Esophagus squamous epithelium (tissue), 5 donors: ENCODE measurements at regions not wholly inside any gene's neighbourhood (a gene's known extent, or its start where the extent isn't known, plus 50 kb on each side); places are given as distances from the start of the nearest gene placed in this dataset.

ENCODE experiments used
- DNase-seq: peaks from one replicate; lab custom pipeline; 2025; lab: John Stamatoyannopoulos, UW
- H3K27ac ChIP-seq, 4 donors: fragments of 200-600 bp; sonication (generic); one replicate each; pipeline ENCODE4 v1.5.1; 2016 to 2019; ENCODE audit warnings: mild to moderate bottlenecking in 1 of 4
- H3K27me3 ChIP-seq, 4 donors: fragments of 200-600 bp; sonication (generic); 1 replicate in 3 of 4; 2 replicates in 1 of 4; pipeline versions ENCODE4 v1.5.1 to v1.6.0; 2017 to 2021; ENCODE audit warnings: antibody characterized with exemption in 1 of 4
- H3K36me3 ChIP-seq, 3 donors: fragments of 200-600 bp; sonication (generic); one replicate each; pipeline ENCODE4 v1.5.1; 2016 to 2019
- H3K4me1 ChIP-seq, 3 donors: fragments of 200-600 bp; sonication (generic); one replicate each; pipeline ENCODE4 v1.5.1; 2017 to 2019
- H3K4me3 ChIP-seq, 4 donors: fragments of 200-600 bp; sonication (generic); 1 replicate in 3 of 4; 2 replicates in 1 of 4; pipeline ENCODE4 v1.5.1; 2016 to 2019; ENCODE audit warnings: mild to moderate bottlenecking in 2 of 4, moderate library complexity in 1 of 4
- H3K9me3 ChIP-seq, 3 donors: fragments of 200-600 bp; sonication (generic); one replicate each; pipeline ENCODE4 v1.5.1; 2016 to 2019
- POLR2A ChIP-seq, 4 donors: fragments of 450-650 bp; IDR thresholded peaks; one replicate each; pipeline ENCODE4 v1.6.1; 2017; ENCODE audit warnings: antibody characterized with exemption in 4 of 4, mild to moderate bottlenecking in 4 of 4, moderate library complexity in 3 of 4
- WGBS, 2 donors: methylation state at CpG; one replicate each; pipeline ENCODE4 v1.1.5; 2018; 5-methylcytosine and 5-hydroxymethylcytosine counted together
- intact Hi-C: fragments of 100-400 bp; cut with DNase I; formaldehyde crosslinking; loops from one replicate; pipeline ENCODE4 v1.15.0; 2022
- TF ChIP-seq, protein P1 (sequence below), 6 experiments: fragments of 450-650 bp in 4 of 6; fragments of 200-600 bp in 2 of 6; sonication (generic) in 2 of 6; IDR thresholded peaks; one replicate each; pipeline ENCODE4 v1.5.1; 2016 to 2019; ENCODE audit warnings: antibody characterized with exemption in 6 of 6, mild to moderate bottlenecking in 4 of 6, moderate library complexity in 4 of 6
- donor health status: DM: yes; HTN: yes; CAD: no.

DNA sequence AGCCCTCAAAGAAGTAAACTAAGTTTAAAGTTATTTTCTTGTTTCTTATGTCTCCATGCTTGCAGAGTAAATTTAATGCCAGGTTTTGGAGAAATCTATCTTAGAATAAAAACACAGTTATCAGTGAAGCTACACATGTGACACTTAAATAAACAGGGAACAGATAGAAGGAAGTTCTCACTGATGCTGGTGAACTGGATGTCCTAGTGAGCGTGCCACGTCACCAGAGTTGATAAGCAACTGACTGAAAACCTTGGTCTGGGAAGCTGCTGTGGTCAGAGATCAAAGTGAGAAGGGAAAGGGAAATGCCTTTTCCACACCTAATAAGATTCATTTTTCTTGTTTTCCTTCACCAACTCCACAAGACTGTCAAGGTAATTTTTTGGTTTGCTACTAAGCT, 74.8 kb upstream of the PCED1B start:
- WGBS, 2 donors = 58 to 77% methylated on average over 2 of the region's 2 CpGs
- TF ChIP-seq POLR2A (IDR thresholded peaks at IDR 0.05) = no peak
- TF ChIP-seq, protein P1, sequence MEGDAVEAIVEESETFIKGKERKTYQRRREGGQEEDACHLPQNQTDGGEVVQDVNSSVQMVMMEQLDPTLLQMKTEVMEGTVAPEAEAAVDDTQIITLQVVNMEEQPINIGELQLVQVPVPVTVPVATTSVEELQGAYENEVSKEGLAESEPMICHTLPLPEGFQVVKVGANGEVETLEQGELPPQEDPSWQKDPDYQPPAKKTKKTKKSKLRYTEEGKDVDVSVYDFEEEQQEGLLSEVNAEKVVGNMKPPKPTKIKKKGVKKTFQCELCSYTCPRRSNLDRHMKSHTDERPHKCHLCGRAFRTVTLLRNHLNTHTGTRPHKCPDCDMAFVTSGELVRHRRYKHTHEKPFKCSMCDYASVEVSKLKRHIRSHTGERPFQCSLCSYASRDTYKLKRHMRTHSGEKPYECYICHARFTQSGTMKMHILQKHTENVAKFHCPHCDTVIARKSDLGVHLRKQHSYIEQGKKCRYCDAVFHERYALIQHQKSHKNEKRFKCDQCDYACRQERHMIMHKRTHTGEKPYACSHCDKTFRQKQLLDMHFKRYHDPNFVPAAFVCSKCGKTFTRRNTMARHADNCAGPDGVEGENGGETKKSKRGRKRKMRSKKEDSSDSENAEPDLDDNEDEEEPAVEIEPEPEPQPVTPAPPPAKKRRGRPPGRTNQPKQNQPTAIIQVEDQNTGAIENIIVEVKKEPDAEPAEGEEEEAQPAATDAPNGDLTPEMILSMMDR (IDR thresholded peaks at IDR 0.05) = no peak
- H3K4me1 ChIP-seq = no peaks in the 10 kb centered on the region
- H3K9me3 ChIP-seq = no peaks in the 10 kb centered on the region
- no peak overlapping the region for H3K27ac ChIP-seq
- no peak overlapping the region for H3K4me3 ChIP-seq
- DNase-seq = no peak
- no peaks in the 10 kb centered on the region for H3K36me3 ChIP-seq
- intact Hi-C loops = no loop called here
- H3K27me3 ChIP-seq = no peaks in the 10 kb centered on the region

DNA sequence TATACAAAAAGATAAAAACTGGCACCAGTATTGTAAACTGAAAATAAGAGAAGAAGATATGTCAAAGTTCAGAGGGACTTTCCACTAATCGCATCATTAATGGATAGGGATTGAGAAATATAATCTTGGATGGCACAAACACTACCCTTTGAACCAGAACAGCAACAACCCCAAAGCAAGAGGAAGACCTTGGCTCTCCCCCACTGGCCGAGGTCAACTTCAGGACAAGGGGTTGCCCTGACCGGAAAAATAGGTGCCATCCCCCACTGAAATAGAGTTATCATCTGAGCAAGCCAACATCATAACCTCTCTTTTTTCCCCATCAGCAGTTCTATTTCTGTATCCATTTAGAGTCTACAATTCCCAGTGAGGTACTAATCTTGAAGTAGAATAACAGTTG, 72.4 kb upstream of the PCED1B start:
- TF ChIP-seq, protein P1 (IDR thresholded peaks at IDR 0.05) = no peak
- TF ChIP-seq POLR2A (IDR thresholded peaks at IDR 0.05) = no peak
- H3K27me3 ChIP-seq = no peaks in the 10 kb centered on the region
- 75 to 86% methylated on average over 3 of the region's 3 CpGs for WGBS, 2 donors
- no peaks in the 10 kb centered on the region for H3K4me1 ChIP-seq
- no peaks in the 10 kb centered on the region for H3K36me3 ChIP-seq
- H3K9me3 ChIP-seq = no peaks in the 10 kb centered on the region
- intact Hi-C loops = no loop called here
- H3K27ac ChIP-seq = no peak overlapping the region
- H3K4me3 ChIP-seq = no peak overlapping the region
- no peak for DNase-seq

DNA sequence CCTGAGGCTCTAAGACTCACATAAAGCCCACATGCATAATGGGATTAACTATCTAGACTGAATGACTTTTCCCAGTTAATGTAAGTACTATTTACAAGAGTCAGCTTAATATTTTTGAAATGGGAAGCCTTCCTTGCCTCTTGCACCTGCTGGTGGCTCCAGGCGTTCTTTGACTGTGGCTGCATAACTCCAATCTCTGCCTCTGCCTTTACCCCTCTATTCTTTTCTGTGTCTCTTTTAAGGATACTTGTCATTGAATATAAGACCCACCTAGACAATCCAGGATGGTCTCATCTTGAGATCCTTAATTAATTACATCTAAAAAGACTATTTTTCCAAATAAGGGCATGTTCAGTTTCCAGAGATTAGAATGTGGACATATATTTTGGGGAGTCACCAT, 66.9 kb upstream of the PCED1B start:
- Histone ChIP-seq H3K27ac (no peak overlapping the region), H3K4me3 (no peak overlapping the region), H3K36me3 (no peaks in the 10 kb centered on the region), H3K27me3 (no peaks in the 10 kb centered on the region), H3K9me3 (no peaks in the 10 kb centered on the region), H3K4me1 (peaks cover 0 to 5% (median 0%) of the 10 kb centered on the region in 3 donors)
- DNase-seq = no peak
- intact Hi-C loops = no loop called here
- TF ChIP-seq POLR2A (IDR thresholded peaks at IDR 0.05) = no peak
- TF ChIP-seq, protein P1 (IDR thresholded peaks at IDR 0.05) = no peak
- 88 to 95% methylated on average over 1 of the region's 1 CpG for WGBS, 2 donors

DNA sequence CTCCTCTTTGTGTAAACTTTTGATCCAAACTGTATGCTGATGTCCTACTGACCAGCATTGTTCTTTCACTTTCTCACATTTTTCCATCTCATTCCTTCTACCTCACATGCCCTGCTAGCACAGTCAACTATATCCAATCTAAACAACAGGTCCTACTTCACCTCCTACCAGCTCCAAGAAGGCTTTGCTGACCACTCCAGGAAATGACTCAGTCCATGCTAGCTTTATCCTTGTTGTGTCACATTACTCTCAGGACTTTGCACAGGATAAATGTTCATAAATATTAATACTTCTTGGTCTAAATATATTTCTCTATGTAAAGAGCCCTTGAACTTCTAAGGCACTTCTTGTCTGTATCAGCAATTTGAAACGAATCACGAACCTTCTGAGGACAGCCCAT, 64.9 kb upstream of the PCED1B start:
- H3K4me1 ChIP-seq = peaks cover 0 to 23% (median 0%) of the 10 kb centered on the region in 3 donors
- WGBS, 2 donors = 57 to 70% methylated on average over 2 of the region's 2 CpGs
- DNase-seq = no peak
- H3K9me3 ChIP-seq = no peaks in the 10 kb centered on the region
- intact Hi-C loops = no loop called here
- TF ChIP-seq, protein P1 (IDR thresholded peaks at IDR 0.05) = no peak
- no peak for TF ChIP-seq POLR2A (IDR thresholded peaks at IDR 0.05)
- no peaks in the 10 kb centered on the region for H3K36me3 ChIP-seq
- H3K4me3 ChIP-seq = no peak overlapping the region
- no peak overlapping the region for H3K27ac ChIP-seq
- H3K27me3 ChIP-seq = no peaks in the 10 kb centered on the region

DNA sequence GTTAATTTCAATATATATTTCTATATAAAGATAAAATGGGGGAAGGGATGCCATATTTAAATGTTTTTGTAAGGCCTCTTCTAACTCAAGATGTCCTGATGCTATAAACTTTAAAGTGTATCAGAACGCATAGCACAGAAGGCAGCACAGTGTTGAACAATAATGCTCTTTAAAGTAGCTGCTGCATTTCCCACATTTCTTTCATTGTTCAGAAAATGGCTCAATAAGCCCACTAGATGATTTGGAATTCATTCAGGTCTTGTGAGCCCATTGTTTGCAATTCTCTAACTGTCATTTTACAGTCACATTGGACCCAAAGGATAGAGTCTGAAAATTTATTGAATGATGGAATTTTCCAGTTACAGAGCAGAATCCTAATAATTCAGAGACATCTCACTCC, 64.0 kb upstream of the PCED1B start:
- no peak for DNase-seq
- whole genome bisulfite sequencing, 2 donors = 85 to 90% methylated on average over 1 of the region's 1 CpG
- Histone ChIP-seq H3K36me3 (no peaks in the 10 kb centered on the region), H3K9me3 (no peaks in the 10 kb centered on the region), H3K4me3 (no peak overlapping the region), H3K27me3 (no peaks in the 10 kb centered on the region), H3K4me1 (peaks cover 0 to 30% (median 0%) of the 10 kb centered on the region in 3 donors), H3K27ac (no peak overlapping the region)
- intact Hi-C loops = no loop called here
- no peak for TF ChIP-seq POLR2A (IDR thresholded peaks at IDR 0.05)
- TF ChIP-seq, protein P1 (IDR thresholded peaks at IDR 0.05) = no peak
